ENCODE measurements at regions not wholly inside any gene's neighbourhood (a gene's known extent, or its start where the extent isn't known, plus 50 kb on each side); places are given as distances from the start of the nearest gene placed in this dataset.

DNA sequence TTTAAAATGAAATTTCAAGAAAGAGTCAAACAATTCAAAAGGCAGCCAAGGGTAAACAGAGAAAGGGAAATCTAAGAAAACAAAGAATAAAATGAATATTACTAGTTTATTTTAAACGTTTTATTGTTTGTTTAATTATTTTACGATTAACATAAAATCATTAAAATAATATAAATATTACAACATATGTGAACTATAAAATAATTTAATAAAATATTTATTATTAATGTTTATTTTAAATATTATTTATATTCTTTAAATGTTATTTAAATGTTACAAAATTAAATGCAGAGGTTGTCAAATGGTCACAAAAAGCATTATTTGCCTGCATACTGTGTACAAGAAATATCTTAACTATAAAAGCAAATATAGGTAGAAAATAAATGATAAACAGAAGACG, 786.7 kb upstream of the GHITM start:
- intact Hi-C loops (cut with DNase I; ENCODE audit: low total_unique reads), result no loop called here
- DNase-seq, result no peak

DNA sequence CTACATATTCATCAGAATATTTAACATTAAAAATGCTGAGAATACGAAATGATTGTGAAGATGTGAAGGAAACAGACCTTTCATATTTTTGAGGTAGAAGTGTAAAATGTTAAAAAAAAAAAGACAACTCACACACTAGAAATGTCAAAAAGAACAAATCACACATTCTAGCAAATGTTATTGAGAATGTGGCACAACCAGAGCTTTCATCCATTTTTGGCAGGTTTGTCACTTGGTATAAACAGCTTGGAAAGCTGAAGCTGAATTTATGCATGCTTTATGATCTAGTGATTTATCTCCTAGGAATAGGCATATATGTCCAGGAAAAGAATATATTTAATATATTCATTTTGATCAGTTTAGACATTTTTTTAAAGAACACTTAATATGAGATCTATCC, 784.9 kb upstream of the GHITM start:
- Histone ChIP-seq H3K27me3 (no peaks in the 10 kb centered on the region), H3K36me3 (no peaks in the 10 kb centered on the region), H3K27ac (no peak overlapping the region), H3K4me3 (no peak overlapping the region), H3K4me1 (no peaks in the 10 kb centered on the region), H3K9me3 (no peaks in the 10 kb centered on the region)
- intact Hi-C loops (cut with DNase I; ENCODE audit: low total_unique reads), result no loop called here
- TF ChIP-seq, protein P1, sequence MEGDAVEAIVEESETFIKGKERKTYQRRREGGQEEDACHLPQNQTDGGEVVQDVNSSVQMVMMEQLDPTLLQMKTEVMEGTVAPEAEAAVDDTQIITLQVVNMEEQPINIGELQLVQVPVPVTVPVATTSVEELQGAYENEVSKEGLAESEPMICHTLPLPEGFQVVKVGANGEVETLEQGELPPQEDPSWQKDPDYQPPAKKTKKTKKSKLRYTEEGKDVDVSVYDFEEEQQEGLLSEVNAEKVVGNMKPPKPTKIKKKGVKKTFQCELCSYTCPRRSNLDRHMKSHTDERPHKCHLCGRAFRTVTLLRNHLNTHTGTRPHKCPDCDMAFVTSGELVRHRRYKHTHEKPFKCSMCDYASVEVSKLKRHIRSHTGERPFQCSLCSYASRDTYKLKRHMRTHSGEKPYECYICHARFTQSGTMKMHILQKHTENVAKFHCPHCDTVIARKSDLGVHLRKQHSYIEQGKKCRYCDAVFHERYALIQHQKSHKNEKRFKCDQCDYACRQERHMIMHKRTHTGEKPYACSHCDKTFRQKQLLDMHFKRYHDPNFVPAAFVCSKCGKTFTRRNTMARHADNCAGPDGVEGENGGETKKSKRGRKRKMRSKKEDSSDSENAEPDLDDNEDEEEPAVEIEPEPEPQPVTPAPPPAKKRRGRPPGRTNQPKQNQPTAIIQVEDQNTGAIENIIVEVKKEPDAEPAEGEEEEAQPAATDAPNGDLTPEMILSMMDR (IDR thresholded peaks at IDR 0.05), result no peak
- no peak for TF ChIP-seq POLR2A (IDR thresholded peaks at IDR 0.05)
- no peak for DNase-seq

More for the DNA sequence above, 786.7 kb upstream of the GHITM start:
- TF ChIP-seq, protein P1 (IDR thresholded peaks at IDR 0.05), result no peak
- H3K9me3 ChIP-seq, result no peaks in the 10 kb centered on the region
- no peaks in the 10 kb centered on the region for H3K4me1 ChIP-seq
- no peak overlapping the region for H3K27ac ChIP-seq
- H3K36me3 ChIP-seq, result no peaks in the 10 kb centered on the region
- no peak overlapping the region for H3K4me3 ChIP-seq
- H3K27me3 ChIP-seq, result no peaks in the 10 kb centered on the region

DNA sequence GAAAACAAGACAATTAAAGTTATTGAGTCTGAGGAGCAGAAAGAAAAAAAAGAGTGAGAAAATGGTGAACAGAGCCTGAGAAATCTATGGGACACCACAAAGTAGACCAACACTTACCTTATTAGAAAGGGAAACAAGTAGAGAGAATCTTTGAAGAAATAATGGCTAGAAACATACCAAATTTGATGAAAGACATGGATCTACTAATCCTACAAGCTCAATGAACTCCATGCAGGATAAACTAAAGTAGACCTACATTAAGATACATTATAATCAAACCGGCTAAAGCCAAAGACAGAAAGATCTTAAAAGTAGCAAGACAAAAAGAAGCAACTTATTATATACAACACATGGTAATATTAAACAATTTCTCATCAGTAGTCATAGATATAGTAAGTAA, 782.3 kb upstream of the GHITM start:
- no peak overlapping the region for H3K27ac ChIP-seq
- no peaks in the 10 kb centered on the region for H3K27me3 ChIP-seq
- H3K4me1 ChIP-seq, result no peaks in the 10 kb centered on the region
- intact Hi-C loops (cut with DNase I; ENCODE audit: low total_unique reads), result no loop called here
- H3K4me3 ChIP-seq, result no peak overlapping the region
- H3K9me3 ChIP-seq, result no peaks in the 10 kb centered on the region
- H3K36me3 ChIP-seq, result no peaks in the 10 kb centered on the region
- DNase-seq, result no peak
- TF ChIP-seq, protein P1 (IDR thresholded peaks at IDR 0.05), result no peak
- no peak for TF ChIP-seq POLR2A (IDR thresholded peaks at IDR 0.05)

DNA sequence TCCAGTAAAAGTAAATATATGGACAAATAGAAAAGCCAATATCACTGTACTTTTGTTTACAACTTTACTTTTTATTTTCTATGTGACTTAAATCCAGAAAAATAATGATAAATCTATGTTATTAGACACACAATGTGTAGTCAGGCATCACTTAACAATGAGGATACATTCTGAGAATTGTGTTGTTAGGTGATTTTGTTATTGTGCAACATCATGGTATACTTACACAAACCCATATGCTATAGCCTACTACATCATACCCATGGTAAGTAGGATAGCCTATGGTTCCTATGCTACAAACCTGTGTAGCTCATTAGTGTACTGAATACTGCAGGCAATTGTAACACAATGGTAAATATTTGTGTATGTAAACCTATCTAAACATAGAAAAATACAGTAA, 781.7 kb upstream of the GHITM start:
- intact Hi-C loops (cut with DNase I; ENCODE audit: low total_unique reads), result no loop called here
- H3K4me3 ChIP-seq, result no peak overlapping the region
- no peaks in the 10 kb centered on the region for H3K9me3 ChIP-seq
- DNase-seq, result no peak
- H3K27ac ChIP-seq, result no peak overlapping the region
- TF ChIP-seq, protein P1 (IDR thresholded peaks at IDR 0.05), result no peak
- no peak for TF ChIP-seq POLR2A (IDR thresholded peaks at IDR 0.05)
- no peaks in the 10 kb centered on the region for H3K36me3 ChIP-seq
- H3K27me3 ChIP-seq, result no peaks in the 10 kb centered on the region
- H3K4me1 ChIP-seq, result no peaks in the 10 kb centered on the region

DNA sequence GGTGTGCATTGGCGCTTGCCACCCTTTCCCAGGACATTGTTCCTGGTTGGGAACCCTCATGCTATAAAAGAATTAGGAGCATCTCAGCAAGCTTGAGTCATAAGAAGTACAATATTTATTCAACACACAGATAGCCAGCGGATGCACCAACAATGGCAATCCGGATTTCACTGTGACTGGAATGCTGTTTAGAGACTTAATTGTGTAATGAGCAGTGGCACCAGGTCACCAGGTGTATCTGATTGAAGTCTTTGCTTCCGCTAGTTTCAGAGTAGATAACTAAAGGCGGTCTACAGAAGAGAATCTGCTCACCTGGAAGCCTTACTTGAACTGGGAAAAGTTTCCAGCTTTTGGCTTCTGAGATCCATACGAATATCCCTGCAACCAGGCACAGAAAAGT, 772.3 kb upstream of the GHITM start:
- no peaks in the 10 kb centered on the region for H3K36me3 ChIP-seq
- no peak overlapping the region for H3K27ac ChIP-seq
- no peak overlapping the region for H3K4me3 ChIP-seq
- intact Hi-C loops (cut with DNase I; ENCODE audit: low total_unique reads), result no loop called here
- H3K27me3 ChIP-seq, result no peaks in the 10 kb centered on the region
- no peak for DNase-seq
- no peaks in the 10 kb centered on the region for H3K4me1 ChIP-seq
- no peak for TF ChIP-seq POLR2A (IDR thresholded peaks at IDR 0.05)
- TF ChIP-seq, protein P1 (IDR thresholded peaks at IDR 0.05), result no peak
- no peaks in the 10 kb centered on the region for H3K9me3 ChIP-seq

Data from uterus (tissue), 3 donors.